ENCODE measurements at regions not wholly inside any gene's neighbourhood (a gene's known extent, or its start where the extent isn't known, plus 50 kb on each side); places are given as distances from the start of the nearest gene placed in this dataset.

DNA sequence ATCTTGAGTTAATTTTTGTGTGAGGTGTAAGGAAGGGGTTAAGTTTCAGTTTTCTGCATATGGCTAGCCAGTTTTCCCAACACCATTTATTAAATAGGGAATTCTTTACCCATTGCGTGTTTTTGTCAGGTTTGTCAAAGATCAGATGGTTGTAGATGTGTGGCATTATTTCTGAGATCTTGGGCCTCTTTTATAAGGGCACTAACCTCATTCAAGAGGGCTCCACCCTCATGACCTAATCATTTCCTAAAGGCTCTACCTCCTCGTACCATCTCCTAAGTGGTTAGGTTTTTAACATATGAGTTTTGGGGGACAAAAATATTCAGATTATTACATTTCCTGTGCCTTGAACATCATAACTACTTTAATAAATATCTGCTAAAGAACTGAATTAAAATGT, 510.9 kb downstream of the UTRN start:
- DNase-seq = no peak
- Histone ChIP-seq H3K4me1 (no peaks in the 10 kb centered on the region), H3K36me3 (no peaks in the 10 kb centered on the region; the same call in none of the 2 replicates), H3K9me3 (no peaks in the 10 kb centered on the region), H3K27me3 (no peaks in the 10 kb centered on the region), H3K4me3 (ENCODE audit: low read depth, low read length) (no peak overlapping the region)
- TF ChIP-seq, protein P1, sequence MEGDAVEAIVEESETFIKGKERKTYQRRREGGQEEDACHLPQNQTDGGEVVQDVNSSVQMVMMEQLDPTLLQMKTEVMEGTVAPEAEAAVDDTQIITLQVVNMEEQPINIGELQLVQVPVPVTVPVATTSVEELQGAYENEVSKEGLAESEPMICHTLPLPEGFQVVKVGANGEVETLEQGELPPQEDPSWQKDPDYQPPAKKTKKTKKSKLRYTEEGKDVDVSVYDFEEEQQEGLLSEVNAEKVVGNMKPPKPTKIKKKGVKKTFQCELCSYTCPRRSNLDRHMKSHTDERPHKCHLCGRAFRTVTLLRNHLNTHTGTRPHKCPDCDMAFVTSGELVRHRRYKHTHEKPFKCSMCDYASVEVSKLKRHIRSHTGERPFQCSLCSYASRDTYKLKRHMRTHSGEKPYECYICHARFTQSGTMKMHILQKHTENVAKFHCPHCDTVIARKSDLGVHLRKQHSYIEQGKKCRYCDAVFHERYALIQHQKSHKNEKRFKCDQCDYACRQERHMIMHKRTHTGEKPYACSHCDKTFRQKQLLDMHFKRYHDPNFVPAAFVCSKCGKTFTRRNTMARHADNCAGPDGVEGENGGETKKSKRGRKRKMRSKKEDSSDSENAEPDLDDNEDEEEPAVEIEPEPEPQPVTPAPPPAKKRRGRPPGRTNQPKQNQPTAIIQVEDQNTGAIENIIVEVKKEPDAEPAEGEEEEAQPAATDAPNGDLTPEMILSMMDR (IDR thresholded peaks at IDR 0.05; ENCODE audit: low read depth, low read length) = no peak

DNA sequence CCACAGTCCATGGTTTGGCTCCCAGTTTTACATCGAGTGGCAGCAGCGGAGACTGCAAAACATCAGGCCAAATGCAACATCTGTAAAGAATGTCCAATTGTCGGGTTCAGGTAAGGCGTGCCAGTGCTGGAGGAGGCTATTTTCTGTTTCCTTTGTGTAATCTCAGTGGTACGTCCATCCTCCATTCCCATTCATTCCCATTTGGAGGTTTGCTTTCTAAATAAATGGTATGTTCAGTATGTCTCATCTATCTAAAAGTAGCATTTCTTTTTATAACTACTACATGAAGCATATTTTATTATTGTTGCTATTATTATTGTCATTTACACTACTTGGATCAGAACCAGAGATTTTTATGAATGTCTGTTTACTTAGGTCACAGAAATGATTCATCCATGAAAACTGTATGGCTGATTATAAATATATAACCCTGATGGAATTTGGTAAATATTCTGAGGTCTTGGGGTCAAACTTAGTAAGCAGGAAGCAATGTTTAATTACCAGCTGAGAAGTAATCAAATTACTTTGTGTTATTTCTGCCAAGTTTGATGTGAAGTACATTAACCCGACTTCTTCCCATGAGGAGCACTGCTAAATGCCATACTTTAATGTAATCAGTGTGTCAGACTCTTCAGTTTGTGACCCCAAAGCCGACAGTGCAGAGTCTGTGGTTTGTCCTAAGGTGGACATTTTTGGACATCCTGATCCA, 512.9 kb downstream of the UTRN start:
- no peak for DNase-seq
- H3K4me1 ChIP-seq = no peaks in the 10 kb centered on the region
- TF ChIP-seq, protein P1 (IDR thresholded peaks at IDR 0.05; ENCODE audit: low read depth, low read length) = no peak
- no peaks in the 10 kb centered on the region for H3K27me3 ChIP-seq
- H3K36me3 ChIP-seq = no peaks in the 10 kb centered on the region; the same call in none of the 2 replicates
- no peaks in the 10 kb centered on the region for H3K9me3 ChIP-seq
- H3K4me3 ChIP-seq (ENCODE audit: low read depth, low read length) = no peak overlapping the region

DNA sequence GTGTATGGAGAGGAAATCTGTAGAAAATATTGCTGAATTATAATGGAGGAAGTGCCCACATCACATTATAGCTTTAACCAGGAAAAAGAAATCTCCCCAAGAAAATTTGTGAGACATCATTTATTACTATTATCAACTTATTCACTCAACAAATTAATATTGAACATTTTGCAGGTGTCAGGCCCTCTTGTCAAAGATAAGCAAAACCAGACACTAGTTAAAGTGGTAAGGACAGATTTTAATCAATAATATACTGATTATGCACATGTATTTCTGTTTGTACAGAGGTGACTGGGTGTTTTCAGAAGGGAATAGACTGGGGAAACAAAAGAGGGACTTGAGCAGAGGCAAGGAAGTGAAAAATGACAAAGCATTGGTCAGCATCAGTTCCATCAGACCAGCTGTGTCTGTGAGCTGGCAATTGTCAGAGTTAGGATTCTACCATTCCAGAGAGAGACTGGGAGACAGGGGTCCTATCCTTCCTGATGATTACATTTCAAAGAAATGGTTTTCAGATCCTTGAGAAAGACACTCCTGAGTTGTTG, 519.2 kb downstream of the UTRN start:
- Histone ChIP-seq H3K4me1 (peaks cover 12% of the 10 kb centered on the region), H3K27me3 (no peaks in the 10 kb centered on the region), H3K36me3 (no peaks in the 10 kb centered on the region), H3K4me3 (ENCODE audit: low read depth, low read length) (no peak overlapping the region), H3K9me3 (no peaks in the 10 kb centered on the region)
- DNase-seq = no peak
- TF ChIP-seq, protein P1 (IDR thresholded peaks at IDR 0.05; ENCODE audit: low read depth, low read length) = no peak

DNA sequence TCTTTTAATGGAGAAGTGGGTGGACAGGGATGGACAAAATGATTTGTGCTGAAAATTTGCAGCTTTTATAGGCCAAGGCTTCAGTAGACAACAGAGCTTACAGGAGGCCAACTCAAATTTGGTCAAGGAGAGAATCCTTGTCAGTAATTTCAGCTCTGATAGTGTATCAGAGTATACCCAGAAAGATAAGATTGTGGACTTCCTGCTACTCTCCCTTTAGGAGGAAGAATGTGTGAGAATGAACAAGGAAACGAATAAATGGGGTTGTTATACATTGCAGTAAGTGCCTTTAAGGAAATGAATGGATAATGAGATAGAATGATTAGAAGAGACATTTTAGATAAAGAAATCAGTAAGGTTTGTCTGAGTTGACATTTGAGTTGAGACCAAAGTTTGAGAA, 519.9 kb downstream of the UTRN start:
- no peak overlapping the region for H3K4me3 ChIP-seq (ENCODE audit: low read depth, low read length)
- H3K4me1 ChIP-seq = peaks cover 13% of the 10 kb centered on the region
- no peaks in the 10 kb centered on the region for H3K36me3 ChIP-seq
- DNase-seq = no peak
- no peaks in the 10 kb centered on the region for H3K9me3 ChIP-seq
- no peaks in the 10 kb centered on the region for H3K27me3 ChIP-seq
- TF ChIP-seq, protein P1 (IDR thresholded peaks at IDR 0.05; ENCODE audit: low read depth, low read length) = no peak

DNA sequence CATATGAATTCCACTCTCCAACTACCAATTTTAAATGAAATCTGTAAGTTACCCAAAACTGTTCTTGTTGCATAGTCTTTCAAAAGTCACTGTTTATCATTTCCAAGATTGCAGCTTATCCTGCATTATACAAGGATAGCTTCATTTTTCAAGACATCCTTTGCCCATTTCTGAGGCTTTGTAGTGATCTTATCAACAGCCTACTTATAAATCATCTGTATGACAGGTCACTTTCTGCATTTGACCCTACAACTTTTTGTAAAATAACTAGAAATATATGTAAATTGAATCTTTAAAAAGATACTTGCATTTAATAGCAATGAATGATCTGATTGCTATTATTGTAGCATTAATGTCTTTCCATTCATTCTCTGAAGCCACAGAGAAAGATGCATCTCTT, 521.1 kb downstream of the UTRN start:
- DNase-seq = no peak
- peaks cover 13% of the 10 kb centered on the region for H3K4me1 ChIP-seq
- TF ChIP-seq, protein P1 (IDR thresholded peaks at IDR 0.05; ENCODE audit: low read depth, low read length) = no peak
- H3K27me3 ChIP-seq = no peaks in the 10 kb centered on the region
- H3K36me3 ChIP-seq = no peaks in the 10 kb centered on the region
- no peak overlapping the region for H3K4me3 ChIP-seq (ENCODE audit: low read depth, low read length)
- no peaks in the 10 kb centered on the region for H3K9me3 ChIP-seq

DNA sequence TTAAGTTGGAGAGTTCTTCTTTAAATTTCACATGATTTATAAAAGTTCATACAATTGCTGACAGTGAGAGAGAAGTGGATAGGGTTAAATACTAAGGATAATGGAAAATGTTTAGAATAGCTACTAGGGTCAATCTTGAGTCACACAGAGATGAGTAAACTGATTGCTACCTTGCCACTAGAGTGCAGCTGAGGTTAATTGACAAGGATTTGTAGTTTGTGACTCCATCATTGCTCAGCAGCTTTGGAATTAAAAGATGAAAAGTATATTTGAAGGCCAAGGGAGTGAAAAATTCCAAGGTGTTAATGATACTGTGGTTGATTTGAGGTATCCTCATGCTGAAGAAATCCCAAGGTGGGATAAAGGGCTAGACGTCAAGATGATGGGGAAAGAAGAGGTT, 524.0 kb downstream of the UTRN start:
- TF ChIP-seq, protein P1 (IDR thresholded peaks at IDR 0.05; ENCODE audit: low read depth, low read length) = no peak
- Histone ChIP-seq H3K4me1 (peaks cover 13% of the 10 kb centered on the region), H3K9me3 (no peaks in the 10 kb centered on the region), H3K4me3 (ENCODE audit: low read depth, low read length) (no peak overlapping the region), H3K27me3 (no peaks in the 10 kb centered on the region), H3K36me3 (no peaks in the 10 kb centered on the region)
- no peak for DNase-seq
